ENCODE measurements at regions not wholly inside any gene's neighbourhood (a gene's known extent, or its start where the extent isn't known, plus 50 kb on each side); places are given as distances from the start of the nearest gene placed in this dataset.

DNA sequence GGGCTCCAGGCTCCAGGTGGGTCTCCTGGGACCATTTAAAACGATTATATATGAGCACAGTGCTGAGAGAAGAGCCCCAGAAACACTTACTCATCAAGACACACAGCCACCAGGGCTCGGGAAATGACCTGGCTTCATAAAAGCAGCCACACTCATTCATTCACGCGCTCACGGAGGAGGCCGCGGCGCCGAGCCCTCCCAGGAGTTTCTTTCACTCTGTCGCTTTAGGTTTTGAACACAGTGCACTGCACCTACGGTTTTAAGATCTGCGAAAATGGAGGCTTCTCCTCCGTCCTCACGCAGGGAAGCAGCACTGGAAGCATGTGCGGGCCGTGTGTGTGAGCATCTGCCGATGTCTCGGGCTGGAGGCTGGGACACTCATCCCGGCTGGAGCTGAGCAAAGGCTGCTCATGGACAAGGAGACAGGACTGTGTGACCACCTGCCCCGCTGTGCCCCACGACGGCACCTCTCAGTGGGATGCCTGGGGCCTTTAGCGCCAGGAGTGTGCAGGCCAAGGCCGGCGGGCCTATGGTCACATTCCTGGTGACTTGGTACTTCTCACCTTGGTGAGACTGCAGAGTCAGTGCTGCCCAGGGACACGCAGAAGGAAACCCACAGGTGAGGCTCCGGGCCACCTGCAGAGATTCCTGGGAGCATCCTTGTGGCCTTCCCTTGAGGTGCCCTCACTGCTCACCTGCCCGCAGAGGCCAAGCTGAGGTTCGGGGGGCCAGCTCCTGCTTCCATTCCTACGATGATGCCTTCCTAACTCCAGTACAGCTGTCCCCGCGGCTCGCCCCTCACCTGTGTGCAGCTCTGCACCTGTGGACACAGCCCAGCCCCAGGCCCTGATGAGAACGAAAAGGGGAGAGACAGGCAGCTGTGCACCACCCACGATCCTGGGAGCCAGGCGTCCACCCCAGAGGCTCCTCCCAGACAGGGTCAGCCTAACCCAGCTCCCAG lies 872.0 kb downstream of the BRD1 start:
- no peak overlapping the region for H3K27ac ChIP-seq
- TF ChIP-seq, protein P1, sequence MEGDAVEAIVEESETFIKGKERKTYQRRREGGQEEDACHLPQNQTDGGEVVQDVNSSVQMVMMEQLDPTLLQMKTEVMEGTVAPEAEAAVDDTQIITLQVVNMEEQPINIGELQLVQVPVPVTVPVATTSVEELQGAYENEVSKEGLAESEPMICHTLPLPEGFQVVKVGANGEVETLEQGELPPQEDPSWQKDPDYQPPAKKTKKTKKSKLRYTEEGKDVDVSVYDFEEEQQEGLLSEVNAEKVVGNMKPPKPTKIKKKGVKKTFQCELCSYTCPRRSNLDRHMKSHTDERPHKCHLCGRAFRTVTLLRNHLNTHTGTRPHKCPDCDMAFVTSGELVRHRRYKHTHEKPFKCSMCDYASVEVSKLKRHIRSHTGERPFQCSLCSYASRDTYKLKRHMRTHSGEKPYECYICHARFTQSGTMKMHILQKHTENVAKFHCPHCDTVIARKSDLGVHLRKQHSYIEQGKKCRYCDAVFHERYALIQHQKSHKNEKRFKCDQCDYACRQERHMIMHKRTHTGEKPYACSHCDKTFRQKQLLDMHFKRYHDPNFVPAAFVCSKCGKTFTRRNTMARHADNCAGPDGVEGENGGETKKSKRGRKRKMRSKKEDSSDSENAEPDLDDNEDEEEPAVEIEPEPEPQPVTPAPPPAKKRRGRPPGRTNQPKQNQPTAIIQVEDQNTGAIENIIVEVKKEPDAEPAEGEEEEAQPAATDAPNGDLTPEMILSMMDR (IDR thresholded peaks at IDR 0.05): no peak
- DNase-seq (ENCODE audit: low spot score): peak; percentile 59
- no peak overlapping the region for H3K4me3 ChIP-seq

DNA sequence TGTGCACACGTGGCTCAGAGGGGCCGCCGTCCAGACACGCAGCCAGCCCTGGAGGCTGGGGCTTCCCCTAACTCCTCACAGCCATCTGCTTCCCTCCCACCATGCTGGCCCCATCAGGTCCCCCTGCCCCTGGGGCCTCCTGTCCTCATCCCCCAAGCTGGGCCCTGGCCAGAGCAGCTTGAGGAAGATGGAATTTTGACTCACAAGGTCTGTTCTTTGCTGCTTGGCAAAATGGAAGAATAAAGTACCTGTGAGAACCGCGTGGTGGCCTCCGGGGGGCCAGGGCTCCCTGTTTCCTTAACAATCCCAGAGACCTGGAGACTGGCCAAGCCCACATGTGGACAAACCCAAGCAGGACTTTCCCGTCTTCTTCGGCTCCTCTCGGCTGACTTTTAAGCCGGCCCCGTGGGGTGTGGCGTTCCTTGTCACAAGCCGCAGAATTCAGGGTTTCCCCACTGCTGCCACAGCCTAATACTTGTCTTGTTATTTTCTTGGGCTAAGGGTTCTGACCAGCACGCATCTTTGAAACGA lies 872.8 kb downstream of the BRD1 start:
- Histone ChIP-seq H3K27ac (no peak overlapping the region), H3K4me3 (no peak overlapping the region)
- peak; percentile 58 for DNase-seq (ENCODE audit: low spot score)
- TF ChIP-seq, protein P1 (IDR thresholded peaks at IDR 0.05): no peak

DNA sequence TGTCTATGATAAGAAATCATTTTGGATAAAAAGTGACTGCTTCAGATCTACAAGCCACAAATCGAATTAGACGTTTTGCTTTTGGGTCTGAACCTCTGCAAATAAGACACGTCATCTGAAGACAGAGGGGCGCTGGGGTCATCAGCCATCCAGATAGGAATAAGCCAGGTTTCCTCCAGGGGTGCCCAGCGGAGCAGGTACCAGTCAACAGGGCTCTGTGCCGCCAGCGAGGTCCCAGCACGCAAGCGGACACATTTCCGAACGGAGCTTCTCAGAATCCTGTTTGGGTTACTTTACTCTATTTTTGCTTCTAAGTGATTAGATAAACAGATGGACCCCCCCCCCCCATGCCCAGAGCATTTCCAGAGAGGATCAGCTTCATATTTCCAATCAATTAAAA lies 873.8 kb downstream of the BRD1 start:
- Histone ChIP-seq H3K4me3 (no peak overlapping the region), H3K27ac (no peak overlapping the region)
- peak; percentile 5 for DNase-seq (ENCODE audit: low spot score)
- TF ChIP-seq, protein P1 (IDR thresholded peaks at IDR 0.05): no peak

DNA sequence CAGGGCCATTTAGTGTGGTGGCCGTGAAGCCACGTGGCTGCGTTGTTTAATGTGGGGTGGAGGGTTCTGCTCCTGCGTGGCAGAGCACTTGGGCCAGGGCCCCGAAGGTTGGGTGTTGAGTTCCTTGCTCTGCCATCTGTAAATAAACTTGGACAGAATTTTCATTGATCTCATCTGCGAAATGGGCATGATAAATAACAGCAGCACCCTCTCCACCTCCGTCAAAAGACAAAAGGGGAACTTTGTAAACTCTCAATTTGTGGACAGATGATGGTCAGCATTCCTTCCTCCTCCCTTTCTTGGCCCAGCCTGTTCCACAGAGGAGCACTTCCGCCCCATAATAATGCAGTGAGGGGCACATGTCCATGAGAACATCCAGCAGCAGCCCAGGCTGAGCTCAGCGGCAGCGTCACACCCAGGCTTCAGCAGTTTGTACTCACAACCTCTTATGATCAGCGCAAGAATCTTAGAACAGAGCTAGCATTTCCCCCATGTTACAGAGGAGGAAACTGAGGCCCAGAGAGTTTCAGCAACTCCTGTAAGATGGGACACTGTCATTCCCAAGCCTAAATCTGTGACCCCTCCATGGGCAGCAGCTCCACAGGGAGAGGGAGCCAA lies 874.5 kb downstream of the BRD1 start:
- Histone ChIP-seq H3K4me3 (no peak overlapping the region), H3K27ac (no peak overlapping the region)
- peak; percentile 29 for DNase-seq (ENCODE audit: low spot score)
- TF ChIP-seq, protein P1 (IDR thresholded peaks at IDR 0.05): no peak

DNA sequence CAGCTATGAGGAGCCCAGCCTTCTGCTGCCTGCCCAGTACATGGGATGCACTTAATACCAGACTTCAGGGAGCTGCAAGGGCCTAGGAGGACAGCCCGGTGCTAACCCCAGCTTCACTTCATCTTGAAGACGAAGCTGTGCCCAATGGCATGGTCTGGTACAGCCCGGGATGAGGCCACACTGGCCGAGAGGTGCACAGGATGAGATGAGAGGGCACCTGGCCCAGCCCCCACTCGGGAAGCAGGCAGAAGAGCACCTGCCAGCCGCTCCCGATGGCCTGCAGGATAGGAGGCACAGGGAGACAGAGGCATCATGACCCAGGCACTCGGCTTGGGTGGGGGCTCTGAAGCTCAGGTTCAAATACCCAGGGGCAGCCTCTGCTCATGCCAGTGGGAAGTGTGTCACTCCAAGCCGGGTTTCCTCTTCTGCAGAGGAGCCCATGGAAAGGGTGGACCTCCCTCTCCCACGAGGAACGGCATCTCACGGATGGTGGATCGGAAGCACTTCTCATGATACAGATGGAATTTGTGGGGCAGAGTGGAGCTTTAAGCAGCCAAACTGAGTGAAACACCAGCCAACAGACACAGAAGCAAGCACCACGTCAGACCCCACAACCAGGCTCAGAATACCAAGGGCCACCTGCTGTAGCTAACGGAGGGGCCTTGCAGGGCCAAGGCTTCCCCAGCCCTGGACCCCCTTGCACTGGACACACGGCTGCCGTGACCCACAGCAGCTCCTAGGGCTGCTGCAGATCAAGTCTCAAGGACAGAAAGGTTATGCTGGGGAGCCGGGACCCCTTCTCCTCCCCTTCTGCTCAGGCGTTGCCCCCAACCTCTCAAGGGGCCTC lies 875.2 kb downstream of the BRD1 start:
- TF ChIP-seq, protein P1 (IDR thresholded peaks at IDR 0.05): no peak

DNA sequence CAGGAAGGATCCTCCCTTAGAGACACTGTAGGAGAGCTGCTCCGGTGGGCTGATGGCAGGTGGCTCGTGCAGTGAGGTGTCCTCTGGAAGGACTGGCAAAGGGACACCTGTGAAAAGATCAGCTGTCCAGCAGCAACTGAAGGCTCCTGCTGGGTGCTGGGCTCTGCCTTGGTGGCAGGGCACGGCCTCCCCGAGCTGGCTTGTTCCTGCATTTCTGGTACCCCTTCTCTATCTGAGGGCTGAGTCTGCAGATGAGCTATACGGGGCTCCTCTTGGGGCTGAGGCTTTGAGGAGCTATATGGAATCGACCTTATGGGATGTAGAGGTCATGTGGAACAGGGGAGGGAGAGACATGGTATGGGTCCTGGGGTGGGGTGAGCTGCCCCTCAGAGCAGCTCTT lies 875.8 kb downstream of the BRD1 start:
- TF ChIP-seq, protein P1 (IDR thresholded peaks at IDR 0.05): no peak
- no peak overlapping the region for H3K4me3 ChIP-seq
- peak; percentile 45 for DNase-seq (ENCODE audit: low spot score)
- no peak overlapping the region for H3K27ac ChIP-seq

More for the DNA sequence above, 875.2 kb downstream of the BRD1 start:
- peak; percentile 60 for DNase-seq (ENCODE audit: low spot score)
- no peak overlapping the region for H3K27ac ChIP-seq
- H3K4me3 ChIP-seq: no peak overlapping the region
